ENCODE measurements at regions not wholly inside any gene's neighbourhood (a gene's known extent, or its start where the extent isn't known, plus 50 kb on each side); places are given as distances from the start of the nearest gene placed in this dataset.
"Not testable (repeated sequence)": the region's sequence is repeated elsewhere in the genome, so short reads cannot be mapped to it uniquely, and the experiment has no call there.

GRCh38 chr16:17563323-17564091 is 92.7 kb upstream of the XYLT1 start:
- no peak for FAIRE-seq

GRCh38 chr16:17561056-17561455 is 90.3 kb upstream of the XYLT1 start:
- FAIRE-seq, result no peak

More at GRCh38 chr16:17563323-17564091, 92.7 kb upstream of the XYLT1 start:
- DNase-seq (ENCODE audit: low spot score), result no peak

GRCh38 chr16:17560548-17560947 is 89.8 kb upstream of the XYLT1 start:
- DNase-seq (ENCODE audit: low spot score), result no peak
- no peak for FAIRE-seq

More at GRCh38 chr16:17561056-17561455, 90.3 kb upstream of the XYLT1 start:
- DNase-seq (ENCODE audit: low spot score), result no peak

GRCh38 chr16:17559394-17559793 is 88.6 kb upstream of the XYLT1 start:
- FAIRE-seq, result no peak
- DNase-seq (ENCODE audit: low spot score), result no peak

- FAIRE-seq (no peak), DNase-seq (ENCODE audit: low spot score) (no peak)
Measured at GRCh38 chr16:17557949-17558348, 87.2 kb upstream of the XYLT1 start.

- FAIRE-seq (no peak), DNase-seq (ENCODE audit: low spot score) (no peak)
Measured at GRCh38 chr16:17557480-17557879, 86.7 kb upstream of the XYLT1 start.

GRCh38 chr16:17556276-17557052 is 85.7 kb upstream of the XYLT1 start:
- FAIRE-seq, result no peak
- DNase-seq (ENCODE audit: low spot score), result peak; percentile 33

GRCh38 chr16:17555176-17555575 is 84.4 kb upstream of the XYLT1 start:
- DNase-seq (ENCODE audit: low spot score) (peak; percentile 52), FAIRE-seq (no peak)

GRCh38 chr16:17552351-17552750 is 81.6 kb upstream of the XYLT1 start:
- DNase-seq (ENCODE audit: low spot score), result no peak
- FAIRE-seq, result no peak

GRCh38 chr16:17551682-17552081 is 80.9 kb upstream of the XYLT1 start:
- not testable (repeated sequence) for FAIRE-seq; DNase-seq (ENCODE audit: low spot score)

- FAIRE-seq, result no peak
Measured at GRCh38 chr16:17548825-17549224, 78.1 kb upstream of the XYLT1 start.

GRCh38 chr16:17544785-17545184 is 74.0 kb upstream of the XYLT1 start:
- FAIRE-seq, result no peak
- no peak for DNase-seq (ENCODE audit: low spot score)

More at GRCh38 chr16:17548825-17549224, 78.1 kb upstream of the XYLT1 start:
- DNase-seq (ENCODE audit: low spot score), result no peak

GRCh38 chr16:17544304-17544703 is 73.5 kb upstream of the XYLT1 start:
- DNase-seq (ENCODE audit: low spot score), result no peak
- FAIRE-seq, result no peak

- FAIRE-seq (no peak), DNase-seq (ENCODE audit: low spot score) (no peak)
Measured at GRCh38 chr16:17543073-17543472, 72.3 kb upstream of the XYLT1 start.

GRCh38 chr16:17541324-17541723 is 70.6 kb upstream of the XYLT1 start:
- FAIRE-seq (no peak), DNase-seq (ENCODE audit: low spot score) (no peak)

GRCh38 chr16:17538927-17539326 is 68.2 kb upstream of the XYLT1 start:
- no peak for DNase-seq (ENCODE audit: low spot score)

GRCh38 chr16:17532338-17532995 is 61.7 kb upstream of the XYLT1 start:
- FAIRE-seq, result no peak
- DNase-seq (ENCODE audit: low spot score), result no peak

More at GRCh38 chr16:17538927-17539326, 68.2 kb upstream of the XYLT1 start:
- FAIRE-seq, result no peak

GRCh38 chr16:17529982-17530760 is 59.4 kb upstream of the XYLT1 start:
- DNase-seq (ENCODE audit: low spot score), result no peak
- FAIRE-seq, result no peak

GRCh38 chr16:17526956-17527937 is 56.5 kb upstream of the XYLT1 start:
- DNase-seq (ENCODE audit: low spot score), result no peak
- no peak for FAIRE-seq

GRCh38 chr16:17524656-17525055 is 53.9 kb upstream of the XYLT1 start:
- FAIRE-seq, result no peak

More at GRCh38 chr16:17524656-17525055, 53.9 kb upstream of the XYLT1 start:
- no peak for DNase-seq (ENCODE audit: low spot score)

Data from urothelium cell line (cell line).